AG04450 (cell line): ENCODE measurements at regions not wholly inside any gene's neighbourhood (a gene's known extent, or its start where the extent isn't known, plus 50 kb on each side); places are given as distances from the start of the nearest gene placed in this dataset.

Experiments used
- CTCF ChIA-PET: fragments of 300-600, 350-600 bp; formaldehyde crosslinking; extraction: SDS; loops from one replicate; lab custom pipeline; 2022; ENCODE audit warnings: antibody characterized with exemption, inconsistent platforms; lab: Charles Lee
- POLR2A ChIA-PET: fragments of 350-600 bp; formaldehyde crosslinking; extraction: SDS; loops from one replicate; lab custom pipeline; 2021; ENCODE audit warnings: antibody characterized with exemption, inconsistent platforms; lab: Yijun Ruan, JAX
- DNase-seq: peaks from one replicate; pipeline ENCODE4 v3.0.0-alpha.2; 2011; ENCODE audit warnings: low read depth, low spot score
- H3K27ac ChIP-seq: one replicate; pipeline ENCODE4 v1.5.1; 2012; ENCODE audit warnings: low read depth, low read length, control low read depth
- H3K27me3 ChIP-seq: one replicate; pipeline ENCODE4 v1.6.0; 2012; ENCODE audit warnings: low read length; ENCODE audit not compliant: control insufficient read depth, insufficient read depth
- H3K4me3 ChIP-seq: 2 replicates; pipeline ENCODE4 v1.5.1; 2011; ENCODE audit warnings: mild to moderate bottlenecking, low read depth, low read length, control low read depth
- H3K9me3 ChIP-seq: 2 replicates; pipeline ENCODE4 v1.5.1; 2012; ENCODE audit warnings: low read length; ENCODE audit not compliant: control insufficient read depth, insufficient read depth
- TF ChIP-seq, protein P1 (sequence below): IDR thresholded peaks from 2 replicates; pipeline ENCODE4 v1.5.1; 2011; ENCODE audit warnings: low read depth, low read length, control low read depth, inconsistent platforms

- no peaks in the 10 kb centered on the region for H3K9me3 ChIP-seq
- H3K4me3 ChIP-seq = no peak overlapping the region
- peaks cover 15% of the 10 kb centered on the region for H3K27me3 ChIP-seq
- CTCF ChIA-PET = interaction anchor here (0.7 to 2.9 kb wide), 9 partner anchors 7 to 417 kb away, joined by 3 to 36 read pairs (median 3); partner anchors contain the start of gene KALRN
- POLR2A ChIA-PET = interaction anchor here (0.7 kb wide), 1 partner anchor 249 kb away, joined by 4 read pairs; no protein-coding TSS in a partner anchor
- H3K27ac ChIP-seq = no peak overlapping the region
- TF ChIP-seq, protein P1, sequence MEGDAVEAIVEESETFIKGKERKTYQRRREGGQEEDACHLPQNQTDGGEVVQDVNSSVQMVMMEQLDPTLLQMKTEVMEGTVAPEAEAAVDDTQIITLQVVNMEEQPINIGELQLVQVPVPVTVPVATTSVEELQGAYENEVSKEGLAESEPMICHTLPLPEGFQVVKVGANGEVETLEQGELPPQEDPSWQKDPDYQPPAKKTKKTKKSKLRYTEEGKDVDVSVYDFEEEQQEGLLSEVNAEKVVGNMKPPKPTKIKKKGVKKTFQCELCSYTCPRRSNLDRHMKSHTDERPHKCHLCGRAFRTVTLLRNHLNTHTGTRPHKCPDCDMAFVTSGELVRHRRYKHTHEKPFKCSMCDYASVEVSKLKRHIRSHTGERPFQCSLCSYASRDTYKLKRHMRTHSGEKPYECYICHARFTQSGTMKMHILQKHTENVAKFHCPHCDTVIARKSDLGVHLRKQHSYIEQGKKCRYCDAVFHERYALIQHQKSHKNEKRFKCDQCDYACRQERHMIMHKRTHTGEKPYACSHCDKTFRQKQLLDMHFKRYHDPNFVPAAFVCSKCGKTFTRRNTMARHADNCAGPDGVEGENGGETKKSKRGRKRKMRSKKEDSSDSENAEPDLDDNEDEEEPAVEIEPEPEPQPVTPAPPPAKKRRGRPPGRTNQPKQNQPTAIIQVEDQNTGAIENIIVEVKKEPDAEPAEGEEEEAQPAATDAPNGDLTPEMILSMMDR = peak; percentile 70
- no peak for DNase-seq
These were observed 289.8 kb upstream of the ROPN1 start for GRCh38 chr3:124281453-124282316.

DNA sequence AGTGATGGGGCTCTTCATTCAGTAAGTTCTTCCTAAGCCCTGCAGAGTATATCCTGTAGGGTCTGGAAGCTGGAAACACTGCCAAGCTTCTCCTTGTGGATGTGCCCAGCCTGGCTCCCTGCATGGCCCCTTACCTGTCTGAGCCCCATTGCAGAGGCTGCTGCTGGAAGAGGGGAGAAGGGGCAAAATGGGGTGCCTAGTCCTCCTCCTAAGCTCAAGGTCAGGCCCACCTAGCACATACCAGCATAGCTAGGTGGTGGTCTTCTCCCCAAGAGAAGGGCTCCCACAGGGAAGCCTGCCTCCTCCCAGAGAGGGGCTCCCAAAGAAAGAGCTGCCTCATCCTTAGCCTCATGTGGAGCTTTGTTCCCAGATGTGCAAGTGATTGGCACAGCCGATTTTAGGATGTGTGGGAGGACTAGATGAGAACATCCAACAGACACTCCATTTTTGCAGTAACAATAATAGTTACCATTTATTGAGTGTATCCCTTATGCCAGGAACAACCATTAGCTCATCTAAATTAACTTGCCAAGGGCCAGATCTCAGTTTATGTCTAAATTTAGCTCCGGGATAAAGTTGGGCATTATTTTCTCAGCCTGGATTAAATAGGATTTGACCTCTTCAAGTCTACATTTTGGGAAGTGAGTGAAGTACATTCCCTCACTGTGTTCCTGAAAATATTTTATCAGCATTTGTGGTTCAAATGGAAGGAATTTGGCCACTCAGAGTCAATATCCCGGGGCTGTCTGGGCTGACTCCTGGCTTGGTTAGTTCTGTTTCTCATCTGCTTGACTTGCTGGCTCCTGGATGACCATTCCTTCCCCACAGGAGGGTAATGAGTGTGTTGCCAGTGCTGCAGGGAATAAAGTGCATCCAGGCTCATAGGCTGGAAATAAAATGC is 291.1 kb upstream of the ROPN1 start:
- no peak for DNase-seq
- ChIA-PET CTCF (interaction anchor here (0.7 to 2.9 kb wide), 7 partner anchors 15 to 267 kb away, joined by 3 to 36 read pairs (median 6); partner anchors contain the start of gene KALRN), POLR2A (no interaction called here)
- H3K27ac ChIP-seq = no peak overlapping the region
- no peaks in the 10 kb centered on the region for H3K9me3 ChIP-seq
- H3K4me3 ChIP-seq = no peak overlapping the region
- H3K27me3 ChIP-seq = peaks cover 18% of the 10 kb centered on the region
- TF ChIP-seq, protein P1 = no peak

DNA sequence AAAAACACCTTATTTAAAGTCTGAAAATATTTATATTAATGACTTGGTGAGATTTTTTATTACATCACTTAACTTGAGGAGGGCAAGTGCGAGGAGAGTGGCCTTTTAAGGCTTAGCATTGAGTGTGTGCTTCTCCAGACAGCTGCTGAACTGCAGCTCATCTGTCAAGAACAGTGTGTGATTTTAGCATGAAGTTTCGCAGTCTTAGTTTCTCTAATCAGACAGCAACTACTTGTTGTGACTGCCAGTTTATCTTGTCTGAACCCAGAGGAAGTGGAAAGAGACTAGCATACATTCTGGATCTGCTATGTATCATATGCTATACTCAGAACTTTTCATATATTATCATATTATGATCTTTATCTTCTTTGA is 291.7 kb upstream of the ROPN1 start:
- H3K4me3 ChIP-seq = no peak overlapping the region
- no peaks in the 10 kb centered on the region for H3K9me3 ChIP-seq
- POLR2A ChIA-PET = no interaction called here
- CTCF ChIA-PET = interaction anchor here (1.2 to 2.9 kb wide), 3 partner anchors 251 to 267 kb away, joined by 3 to 36 read pairs (median 6); no protein-coding TSS in a partner anchor
- H3K27ac ChIP-seq = no peak overlapping the region
- TF ChIP-seq, protein P1 = no peak
- peaks cover 18% of the 10 kb centered on the region for H3K27me3 ChIP-seq
- DNase-seq = no peak

DNA sequence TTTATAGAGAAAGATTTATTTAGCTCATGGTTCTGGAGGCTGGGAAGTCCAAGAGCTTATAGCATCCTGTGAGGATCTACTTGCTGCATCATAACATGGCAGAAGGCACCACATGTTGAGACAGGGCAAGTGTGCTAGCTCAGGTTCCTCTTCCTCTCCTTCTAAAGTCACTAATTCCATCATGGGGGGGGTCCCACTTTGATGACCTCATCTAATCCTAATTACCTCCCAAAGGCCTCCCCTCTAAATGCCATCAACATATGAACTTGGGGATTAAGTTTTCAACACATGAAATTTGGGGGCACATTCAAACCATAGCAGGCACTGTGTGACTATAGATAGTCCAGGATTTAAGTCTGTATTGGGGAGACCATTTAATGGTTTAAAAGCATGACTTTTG is 297.1 kb upstream of the ROPN1 start:
- ChIA-PET POLR2A (no interaction called here), CTCF (no interaction called here)
- TF ChIP-seq, protein P1 = no peak

More for the DNA sequence above, 297.1 kb upstream of the ROPN1 start:
- peaks cover 17% of the 10 kb centered on the region for H3K27me3 ChIP-seq
- H3K27ac ChIP-seq = no peak overlapping the region
- DNase-seq = no peak
- H3K9me3 ChIP-seq = no peaks in the 10 kb centered on the region
- H3K4me3 ChIP-seq = no peak overlapping the region
